GM21360 (cell line): ENCODE measurements at regions not wholly inside any gene's neighbourhood (a gene's known extent, or its start where the extent isn't known, plus 50 kb on each side); places are given as distances from the start of the nearest gene placed in this dataset.

Experiments used
- ATAC-seq: cut with Tn5 transposase; IDR thresholded peaks from one replicate; pipeline ENCODE4 v1.9.1; 2021; ENCODE audit warnings: mild to moderate bottlenecking, moderate library complexity; ENCODE audit not compliant: unreplicated experiment

- ATAC-seq, result no peak
These were observed 341.0 kb downstream of the SEC14L1 start for GRCh38 chr17:77481476-77482374.

- ATAC-seq, result no peak
These were observed 341.8 kb downstream of the SEC14L1 start for GRCh38 chr17:77482375-77483127.

GRCh38 chr17:77483128-77483598, 342.4 kb downstream of the SEC14L1 start:
- ATAC-seq, result no peak

GRCh38 chr17:77484111-77484510, 343.3 kb downstream of the SEC14L1 start:
- no peak for ATAC-seq

- ATAC-seq, result no peak
These were observed 344.5 kb downstream of the SEC14L1 start for GRCh38 chr17:77485089-77485833.

- no peak for ATAC-seq
These were observed 346.5 kb downstream of the SEC14L1 start for GRCh38 chr17:77487211-77487629.

- no peak for ATAC-seq
These were observed 347.1 kb downstream of the SEC14L1 start for GRCh38 chr17:77487677-77488530.

- no peak for ATAC-seq
These were observed 347.9 kb downstream of the SEC14L1 start for GRCh38 chr17:77488531-77489238.

GRCh38 chr17:77489239-77489892, 348.6 kb downstream of the SEC14L1 start:
- ATAC-seq, result no peak

- ATAC-seq, result no peak
These were observed 349.1 kb downstream of the SEC14L1 start for GRCh38 chr17:77489893-77490255.

- ATAC-seq, result no peak
These were observed 349.8 kb downstream of the SEC14L1 start for GRCh38 chr17:77490361-77491183.

- no peak for ATAC-seq
These were observed 351.2 kb downstream of the SEC14L1 start for GRCh38 chr17:77491921-77492445.

- no peak for ATAC-seq
These were observed 351.9 kb downstream of the SEC14L1 start for GRCh38 chr17:77492446-77493237.

- ATAC-seq, result no peak
These were observed 352.6 kb downstream of the SEC14L1 start for GRCh38 chr17:77493238-77493820.

GRCh38 chr17:77493901-77494663, 353.3 kb downstream of the SEC14L1 start:
- ATAC-seq, result no peak
